ENCODE measurements at regions not wholly inside any gene's neighbourhood (a gene's known extent, or its start where the extent isn't known, plus 50 kb on each side); places are given as distances from the start of the nearest gene placed in this dataset.
"Not testable (repeated sequence)": the region's sequence is repeated elsewhere in the genome, so short reads cannot be mapped to it uniquely, and the experiment has no call there.

- intact Hi-C loops (cut with micrococcal nuclease): not testable (repeated sequence)
Observed at GRCh38 chr2:230637486-230637885, 75.2 kb upstream of the CAB39 start.

GRCh38 chr2:230640540-230641011 is 72.1 kb upstream of the CAB39 start:
- intact Hi-C loops (cut with micrococcal nuclease): no loop called here

GRCh38 chr2:230642966-230643365 is 69.7 kb upstream of the CAB39 start:
- intact Hi-C loops (cut with micrococcal nuclease): no loop called here

GRCh38 chr2:230643576-230644291 is 68.9 kb upstream of the CAB39 start:
- intact Hi-C loops (cut with micrococcal nuclease): loop anchor here (1.0 kb wide), 3 partner anchors 16 to 69 kb away; partner anchors contain the start of gene CAB39

- intact Hi-C loops (cut with micrococcal nuclease): loop anchor here (1.0 kb wide), 3 partner anchors 15 to 68 kb away; partner anchors contain the start of gene CAB39
Observed at GRCh38 chr2:230644356-230644935, 68.2 kb upstream of the CAB39 start.

GRCh38 chr2:230648356-230648755 is 64.3 kb upstream of the CAB39 start:
- intact Hi-C loops (cut with micrococcal nuclease): no loop called here

GRCh38 chr2:230650585-230651137 is 62.0 kb upstream of the CAB39 start:
- intact Hi-C loops (cut with micrococcal nuclease): no loop called here

- intact Hi-C loops (cut with micrococcal nuclease): no loop called here
Observed at GRCh38 chr2:230654057-230654456, 58.6 kb upstream of the CAB39 start.

GRCh38 chr2:230657462-230657861 is 55.2 kb upstream of the CAB39 start:
- intact Hi-C loops (cut with micrococcal nuclease): loop anchor here (5.0 kb wide), 2 partner anchors 735 to 835 kb away; partner anchors contain the start of genes FBXO36 and TRIP12

GRCh38 chr2:230657906-230658305 is 54.7 kb upstream of the CAB39 start:
- intact Hi-C loops (cut with micrococcal nuclease): loop anchor here (1.0 to 5.0 kb wide), 6 partner anchors 121 to 836 kb away; partner anchors contain the start of genes FBXO36, SP140L and TRIP12

GRCh38 chr2:230658577-230658876 is 54.1 kb upstream of the CAB39 start:
- intact Hi-C loops (cut with micrococcal nuclease): loop anchor here (1.0 to 5.0 kb wide), 6 partner anchors 121 to 836 kb away; partner anchors contain the start of genes FBXO36, SP140L and TRIP12

- intact Hi-C loops (cut with micrococcal nuclease): loop anchor here (1.0 to 5.0 kb wide), 12 partner anchors 9 to 837 kb away; partner anchors contain the start of genes CAB39, FBXO36, SP140L and TRIP12
Observed at GRCh38 chr2:230658877-230659652, 53.6 kb upstream of the CAB39 start.

GRCh38 chr2:230660294-230661060 is 52.2 kb upstream of the CAB39 start:
- intact Hi-C loops (cut with micrococcal nuclease): loop anchor here (1.0 to 10.0 kb wide), 5 partner anchors 18 to 436 kb away; partner anchors contain the start of gene SP140

GRCh38 chr2:230661072-230661957 is 51.3 kb upstream of the CAB39 start:
- intact Hi-C loops (cut with micrococcal nuclease): loop anchor here (1.0 to 10.0 kb wide), 5 partner anchors 17 to 437 kb away; partner anchors contain the start of gene SP140
